NT2/D1 (cell line): ENCODE measurements at regions not wholly inside any gene's neighbourhood (a gene's known extent, or its start where the extent isn't known, plus 50 kb on each side); places are given as distances from the start of the nearest gene placed in this dataset.

ENCODE experiments used
- DNase-seq: peaks from one replicate; pipeline ENCODE4 v3.0.0-alpha.2; 2011; ENCODE audit warnings: low read depth, low spot score
- H3K27me3 ChIP-seq: 2 replicates; pipeline ENCODE4 v1.6.0; 2011; ENCODE audit warnings: mild to moderate bottlenecking; ENCODE audit not compliant: insufficient read length, insufficient read depth
- H3K36me3 ChIP-seq: 2 replicates; pipeline ENCODE4 v1.6.1; 2011; ENCODE audit warnings: mild to moderate bottlenecking, low read length, mixed read lengths; ENCODE audit not compliant: insufficient read depth, insufficient read length
- H3K4me1 ChIP-seq: 2 replicates; pipeline ENCODE4 v1.5.1; 2011; ENCODE audit not compliant: insufficient read depth, insufficient read length
- H3K4me3 ChIP-seq: 2 replicates; pipeline ENCODE4 v1.5.1; 2011; ENCODE audit warnings: low read depth; ENCODE audit not compliant: insufficient read length
- H3K9ac ChIP-seq: 2 replicates; pipeline ENCODE4 v1.6.0; 2011; ENCODE audit warnings: low read depth; ENCODE audit not compliant: insufficient read length
- H3K9me3 ChIP-seq: 2 replicates; pipeline ENCODE4 v1.5.1; 2011; ENCODE audit warnings: mild to moderate bottlenecking, low read length; ENCODE audit not compliant: insufficient read depth
- SUZ12 ChIP-seq: IDR thresholded peaks from 2 replicates; pipeline ENCODE4 v1.6.1; 2011; ENCODE audit not compliant: insufficient read length, insufficient read depth; ENCODE audit errors: extremely low read depth
- YY1 ChIP-seq: IDR thresholded peaks from 2 replicates; pipeline ENCODE4 v1.6.1; 2011; ENCODE audit not compliant: insufficient read length, insufficient read depth
- ZNF274 ChIP-seq: IDR thresholded peaks from 2 replicates; pipeline ENCODE4 v1.6.1; 2011; ENCODE audit warnings: mild to moderate bottlenecking, low read depth, low read length

DNA sequence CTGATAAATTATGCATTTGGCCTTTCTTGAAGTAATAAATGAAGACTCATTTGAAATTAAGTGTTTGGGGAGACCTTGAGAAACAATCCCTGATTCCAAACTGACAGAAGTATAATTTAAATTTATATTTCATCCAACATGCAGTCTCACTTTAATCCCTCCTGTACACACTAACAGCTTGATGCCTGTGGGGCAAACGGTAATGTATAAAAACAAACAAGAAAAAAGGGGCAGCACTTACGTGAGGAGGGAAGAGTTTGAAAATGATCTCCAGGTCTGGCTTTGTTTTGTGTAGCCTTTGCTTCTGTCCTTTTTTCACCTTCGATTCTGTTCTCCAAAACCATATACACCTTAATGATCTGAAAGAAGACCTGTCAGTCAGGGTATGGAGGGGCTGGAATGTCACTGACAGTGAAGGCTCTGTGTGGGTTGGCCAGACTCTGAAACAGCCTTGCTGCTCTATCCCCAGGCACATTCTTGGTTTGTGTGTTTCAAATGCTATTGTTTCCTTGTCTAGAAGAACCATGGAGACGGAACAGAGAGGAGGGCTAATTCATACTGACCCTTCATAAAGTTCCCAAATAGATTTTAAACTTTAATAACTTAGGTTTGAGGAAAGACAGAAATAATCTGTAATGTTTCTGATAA is 338.2 kb upstream of the WWC1 start:
- Histone ChIP-seq H3K4me1 (peaks cover 6% of the 10 kb centered on the region), H3K4me3 (no peak overlapping the region), H3K27me3 (no peaks in the 10 kb centered on the region), H3K9me3 (no peaks in the 10 kb centered on the region), H3K36me3 (no peaks in the 10 kb centered on the region), H3K9ac (no peak overlapping the region)
- peak; percentile 25 for DNase-seq
- TF ChIP-seq YY1: no peak
- TF ChIP-seq ZNF274: no peak
- TF ChIP-seq SUZ12: no peak

DNA sequence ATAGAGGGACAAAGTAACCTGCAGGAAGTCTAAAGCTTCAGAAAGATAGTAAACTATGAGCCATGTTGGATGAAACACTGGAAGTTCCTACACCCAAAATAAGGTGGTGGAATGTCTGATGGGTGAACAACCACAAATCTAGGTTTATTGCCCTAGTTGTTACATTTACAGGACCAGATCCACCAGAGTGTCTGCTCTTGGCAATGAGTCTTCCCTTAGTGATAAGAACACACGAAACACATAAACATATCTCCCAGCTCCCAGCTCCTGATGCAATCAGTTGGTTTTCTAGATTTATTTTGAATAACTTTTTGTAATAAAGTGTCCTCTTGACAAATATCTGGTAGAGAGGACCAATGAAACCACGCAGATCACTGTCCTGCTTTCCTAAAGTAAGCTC is 329.7 kb upstream of the WWC1 start:
- DNase-seq: no peak
- no peak for TF ChIP-seq ZNF274
- TF ChIP-seq YY1: no peak
- TF ChIP-seq SUZ12: no peak
- no peaks in the 10 kb centered on the region for H3K36me3 ChIP-seq
- peaks cover 8% of the 10 kb centered on the region; the same call in 1 of the 2 replicates for H3K9me3 ChIP-seq
- no peaks in the 10 kb centered on the region for H3K4me1 ChIP-seq
- no peak overlapping the region for H3K9ac ChIP-seq
- H3K27me3 ChIP-seq: no peaks in the 10 kb centered on the region
- H3K4me3 ChIP-seq: no peak overlapping the region

DNA sequence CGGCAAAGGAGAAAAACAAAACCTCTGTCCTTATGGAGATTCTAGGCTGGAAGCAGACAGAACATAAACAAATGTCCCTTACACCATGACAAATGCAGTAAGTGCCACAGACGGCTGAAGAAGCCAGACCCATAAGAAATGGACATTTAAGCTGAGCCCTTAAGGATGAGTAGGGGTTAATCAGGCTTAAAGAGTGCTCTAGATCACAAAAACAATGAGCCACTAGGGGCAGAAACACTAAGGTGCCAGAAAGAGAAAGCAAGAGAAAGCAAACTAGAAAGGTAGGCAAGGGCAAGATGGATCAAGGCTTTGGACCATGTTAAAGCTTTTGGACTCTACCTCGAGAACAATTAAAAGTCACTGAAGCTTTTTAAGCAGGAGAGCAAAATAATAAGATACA is 326.9 kb upstream of the WWC1 start:
- Histone ChIP-seq H3K4me3 (no peak overlapping the region), H3K4me1 (no peaks in the 10 kb centered on the region), H3K27me3 (no peaks in the 10 kb centered on the region), H3K9ac (no peak overlapping the region), H3K36me3 (no peaks in the 10 kb centered on the region), H3K9me3 (peaks cover 8% of the 10 kb centered on the region; the same call in 1 of the 2 replicates)
- no peak for DNase-seq
- TF ChIP-seq SUZ12: no peak
- TF ChIP-seq ZNF274: no peak
- TF ChIP-seq YY1: no peak

DNA sequence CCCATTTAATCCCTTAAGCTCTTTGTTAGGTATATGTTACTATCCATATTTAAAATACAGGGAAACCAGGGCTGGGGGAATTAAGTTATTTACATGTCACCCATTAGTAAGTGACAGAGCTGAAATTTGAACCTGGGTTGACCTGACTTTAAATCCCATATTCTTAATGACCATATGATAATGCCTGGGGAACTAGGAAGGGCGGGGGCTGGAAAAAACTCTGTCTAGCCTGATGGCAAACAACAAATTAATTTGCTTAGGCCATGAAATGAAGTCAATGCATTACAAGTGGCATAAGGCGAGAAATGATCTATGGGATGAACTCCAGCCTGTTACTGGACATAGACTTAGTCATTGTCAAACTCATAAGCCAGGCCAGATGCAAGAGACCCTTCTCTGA is 325.7 kb upstream of the WWC1 start:
- DNase-seq: no peak
- TF ChIP-seq ZNF274 (no peak), YY1 (no peak), SUZ12 (no peak)
- Histone ChIP-seq H3K4me3 (no peak overlapping the region), H3K9me3 (0 out of 2 replicates have a peak, but pooled peaks cover 8% of the 10 kb centered on the region), H3K9ac (no peak overlapping the region), H3K27me3 (no peaks in the 10 kb centered on the region), H3K36me3 (no peaks in the 10 kb centered on the region), H3K4me1 (no peaks in the 10 kb centered on the region)

DNA sequence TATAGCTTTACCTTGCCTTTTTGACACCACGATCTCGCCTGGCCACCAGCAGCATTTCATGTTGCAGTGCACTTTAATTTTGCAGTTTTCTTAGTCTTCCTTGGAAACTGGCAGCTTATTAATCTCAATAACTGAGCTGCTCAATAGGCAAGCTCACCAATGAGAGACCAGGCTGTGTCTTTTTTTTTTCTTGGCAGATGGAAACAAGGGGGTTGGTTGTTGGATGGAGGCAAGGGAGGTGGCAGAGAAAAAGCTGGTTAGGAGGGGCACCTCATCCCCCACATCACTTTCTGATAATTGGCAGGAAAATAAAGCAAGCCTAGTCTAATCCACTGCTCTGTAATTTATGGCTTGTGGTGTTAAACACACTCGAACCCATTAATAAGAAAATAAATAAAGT is 324.5 kb upstream of the WWC1 start:
- Histone ChIP-seq H3K9me3 (0 out of 2 replicates have a peak, but pooled peaks cover 8% of the 10 kb centered on the region), H3K4me3 (no peak overlapping the region), H3K27me3 (no peaks in the 10 kb centered on the region), H3K4me1 (no peaks in the 10 kb centered on the region), H3K9ac (no peak overlapping the region), H3K36me3 (no peaks in the 10 kb centered on the region)
- no peak for TF ChIP-seq ZNF274
- no peak for TF ChIP-seq YY1
- TF ChIP-seq SUZ12: no peak
- DNase-seq: no peak

DNA sequence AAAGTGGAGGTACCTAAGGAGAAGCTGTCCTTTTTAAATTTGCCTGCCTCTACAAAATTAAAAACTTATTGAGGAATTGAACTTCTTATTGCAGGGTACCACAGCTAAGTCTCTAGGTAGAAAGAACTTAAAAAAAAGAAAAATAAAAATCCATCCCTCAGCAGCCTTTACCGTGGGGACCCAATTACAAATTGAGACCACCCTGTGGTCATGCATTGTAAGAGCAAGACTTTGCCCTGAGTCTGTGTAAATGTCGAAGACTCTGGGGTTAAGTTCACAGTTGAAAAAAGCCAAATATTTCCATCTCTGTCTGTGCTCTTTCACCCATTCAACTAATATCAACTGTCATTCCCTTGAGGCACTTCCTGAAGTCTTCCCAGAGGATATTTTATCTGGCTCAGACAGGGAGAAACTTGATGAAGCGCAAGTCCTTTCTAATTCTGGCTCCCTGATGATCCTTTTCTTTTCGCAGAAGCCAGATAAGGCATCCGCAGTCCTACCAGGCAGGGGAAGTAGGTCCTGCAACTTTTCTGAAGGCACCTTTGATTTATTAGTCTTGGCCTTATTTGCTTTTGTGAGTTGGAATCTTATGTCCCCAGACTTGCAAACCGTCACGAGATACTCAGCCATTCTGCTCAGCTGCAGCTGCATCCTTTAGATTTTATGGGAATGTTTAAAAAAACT is 323.8 kb upstream of the WWC1 start:
- H3K4me1 ChIP-seq: no peaks in the 10 kb centered on the region
- no peak overlapping the region for H3K4me3 ChIP-seq
- H3K9ac ChIP-seq: no peak overlapping the region
- no peaks in the 10 kb centered on the region for H3K27me3 ChIP-seq
- no peaks in the 10 kb centered on the region for H3K36me3 ChIP-seq
- no peak for DNase-seq
- TF ChIP-seq SUZ12: no peak
- TF ChIP-seq ZNF274: no peak
- no peak for TF ChIP-seq YY1
- H3K9me3 ChIP-seq: 0 out of 2 replicates have a peak, but pooled peaks cover 3% of the 10 kb centered on the region

- TF ChIP-seq SUZ12: no peak
- TF ChIP-seq ZNF274: no peak
- no peak for TF ChIP-seq YY1
- H3K9me3 ChIP-seq: no peaks in the 10 kb centered on the region
- H3K27me3 ChIP-seq: no peaks in the 10 kb centered on the region
- H3K4me1 ChIP-seq: no peaks in the 10 kb centered on the region
- H3K36me3 ChIP-seq: no peaks in the 10 kb centered on the region
- no peak overlapping the region for H3K4me3 ChIP-seq
- H3K9ac ChIP-seq: no peak overlapping the region
- DNase-seq: no peak
These were observed 322.6 kb upstream of the WWC1 start for GRCh38 chr5:167968837-167969236.
